Liver (tissue), 7 donors: ENCODE measurements at regions not wholly inside any gene's neighbourhood (a gene's known extent, or its start where the extent isn't known, plus 50 kb on each side); places are given as distances from the start of the nearest gene placed in this dataset.
"Not testable (repeated sequence)": the region's sequence is repeated elsewhere in the genome, so short reads cannot be mapped to it uniquely, and the experiment has no call there.

Experiments used
- DNase-seq: peaks from one replicate; pipeline ENCODE4 v3.0.0-alpha.2; 2017; ENCODE audit warnings: low spot score
- H3K27ac ChIP-seq, 2 donors: one replicate each; pipeline ENCODE4 v1.7.0; 2013; ENCODE audit warnings: inconsistent platforms in 2 of 2, low read length in 2 of 2, control low read depth in 1 of 2, low read depth in 1 of 2, mild to moderate bottlenecking in 1 of 2
- H3K27me3 ChIP-seq, 4 donors: one replicate each; pipeline versions ENCODE4 v1.6.1 to v1.7.0; 2013; ENCODE audit warnings: low read length in 3 of 4, inconsistent platforms in 1 of 4, mild to moderate bottlenecking in 1 of 4, moderate library complexity in 1 of 4; ENCODE audit not compliant: control insufficient read depth in 4 of 4, insufficient read depth in 4 of 4
- H3K36me3 ChIP-seq, 4 donors: one replicate each; pipeline versions ENCODE4 v1.6.1 to v1.7.0; 2013; ENCODE audit warnings: low read length in 3 of 4, mild to moderate bottlenecking in 3 of 4, low read depth in 1 of 4, moderate library complexity in 1 of 4; ENCODE audit not compliant: control insufficient read depth in 4 of 4, insufficient read depth in 3 of 4
- H3K4me1 ChIP-seq, 4 donors: one replicate each; pipeline versions ENCODE4 v1.6.1 to v1.7.0; 2013; ENCODE audit warnings: low read length in 3 of 4, mild to moderate bottlenecking in 3 of 4, moderate library complexity in 1 of 4; ENCODE audit not compliant: control insufficient read depth in 4 of 4, insufficient read depth in 4 of 4
- H3K4me3 ChIP-seq, 3 donors: one replicate each; pipeline versions ENCODE4 v1.6.1 to v1.7.0; 2013; ENCODE audit warnings: low read length in 3 of 3, control low read depth in 1 of 3, low read depth in 1 of 3, mild to moderate bottlenecking in 1 of 3
- H3K9ac ChIP-seq, 2 donors: one replicate each; pipeline ENCODE4 v1.7.0; 2013; ENCODE audit warnings: low read length in 2 of 2, mild to moderate bottlenecking in 2 of 2, moderate library complexity in 2 of 2, control low read depth in 1 of 2, low read depth in 1 of 2
- H3K9me3 ChIP-seq, 4 donors: one replicate each; pipeline versions ENCODE4 v1.6.1 to v1.7.0; 2013; ENCODE audit warnings: low read length in 3 of 4; ENCODE audit not compliant: control insufficient read depth in 4 of 4
- ATF3 ChIP-seq: IDR thresholded peaks from 2 replicates; pipeline ENCODE4 v1.6.1; 2016; ENCODE audit warnings: antibody characterized with exemption
- EGR1 ChIP-seq, 2 donors: IDR thresholded peaks; 2 replicates each; pipeline ENCODE4 v1.6.1; 2016 to 2018; ENCODE audit warnings: antibody characterized with exemption in 2 of 2, low read depth in 2 of 2
- FOXA1 ChIP-seq: IDR thresholded peaks from 2 replicates; pipeline ENCODE4 v1.6.1; 2016; ENCODE audit warnings: antibody characterized with exemption
- FOXA2 ChIP-seq: IDR thresholded peaks from 2 replicates; pipeline ENCODE4 v1.6.1; 2016; ENCODE audit warnings: antibody characterized with exemption
- GABPA ChIP-seq, 2 donors: IDR thresholded peaks in 1 of 2; conservative IDR thresholded peaks in 1 of 2; 2 replicates each; pipeline ENCODE4 v1.6.1; 2016; ENCODE audit warnings: antibody characterized with exemption in 2 of 2, mild to moderate bottlenecking in 1 of 2, moderate library complexity in 1 of 2
- HNF4A ChIP-seq, 2 donors: conservative IDR thresholded peaks; 2 replicates each; pipeline ENCODE4 v1.6.1; 2016; ENCODE audit warnings: antibody characterized with exemption in 2 of 2, mild to moderate bottlenecking in 2 of 2
- HNF4G ChIP-seq: IDR thresholded peaks from 2 replicates; pipeline ENCODE4 v1.6.1; 2016; ENCODE audit warnings: antibody characterized with exemption
- JUND ChIP-seq, 2 donors: IDR thresholded peaks; 2 replicates each; pipeline ENCODE4 v1.6.1; 2016; ENCODE audit warnings: antibody characterized with exemption in 2 of 2
- NR2F2 ChIP-seq: IDR thresholded peaks from 2 replicates; pipeline ENCODE4 v1.6.1; 2016; ENCODE audit warnings: antibody characterized with exemption
- RAD21 ChIP-seq, 2 donors: IDR thresholded peaks; 2 replicates each; pipeline ENCODE4 v1.6.1; 2016; ENCODE audit warnings: antibody characterized with exemption in 2 of 2, mild to moderate bottlenecking in 2 of 2
- REST ChIP-seq: IDR thresholded peaks from 2 replicates; pipeline ENCODE4 v1.6.1; 2016; ENCODE audit warnings: antibody characterized with exemption, mild to moderate bottlenecking
- RXRA ChIP-seq, 2 donors: IDR thresholded peaks; 2 replicates each; pipeline ENCODE4 v1.6.1; 2017 to 2018; ENCODE audit warnings: antibody characterized with exemption in 2 of 2, mild to moderate bottlenecking in 1 of 2
- SP1 ChIP-seq: IDR thresholded peaks from 2 replicates; pipeline ENCODE4 v1.6.1; 2018; ENCODE audit warnings: antibody characterized with exemption, mild to moderate bottlenecking
- TAF1 ChIP-seq: conservative IDR thresholded peaks from 2 replicates; pipeline ENCODE4 v1.6.1; 2016; ENCODE audit warnings: antibody characterized with exemption, mild to moderate bottlenecking
- YY1 ChIP-seq: IDR thresholded peaks from 2 replicates; pipeline ENCODE4 v1.6.1; 2016; ENCODE audit warnings: antibody characterized with exemption, mild to moderate bottlenecking
- ZBTB33 ChIP-seq: IDR thresholded peaks from 2 replicates; pipeline ENCODE4 v1.6.1; 2016; ENCODE audit warnings: antibody characterized with exemption
- WGBS: extraction: QIAGEN DNeasy Blood & Tissue Kit; methylation state at CpG from one replicate; pipeline ENCODE4 v1.1.7; 2013; 5-methylcytosine and 5-hydroxymethylcytosine counted together
- TF ChIP-seq, protein P1 (sequence below): IDR thresholded peaks from 2 replicates; pipeline ENCODE4 v1.6.1; 2016; ENCODE audit warnings: antibody characterized with exemption
- donor health status: healthy.
- donor health status: healthy.
- donor health status: healthy.
- donor health status: healthy.

- no peaks in the 10 kb centered on the region for H3K9me3 ChIP-seq
- DNase-seq, result no peak
- peaks cover 0 to 2% (median 0%) of the 10 kb centered on the region in 4 donors for H3K27me3 ChIP-seq
- no peak overlapping the region for H3K27ac ChIP-seq
- H3K4me1 ChIP-seq, result no peaks in the 10 kb centered on the region
- H3K4me3 ChIP-seq, result no peak overlapping the region
- no peaks in the 10 kb centered on the region for H3K36me3 ChIP-seq
- WGBS, result 83% methylated on average over 1 of the region's 1 CpG
- no peak for TF ChIP-seq EGR1 (IDR thresholded peaks at IDR 0.05; ENCODE audit: low read depth in 2 of 2)
- TF ChIP-seq, protein P1, sequence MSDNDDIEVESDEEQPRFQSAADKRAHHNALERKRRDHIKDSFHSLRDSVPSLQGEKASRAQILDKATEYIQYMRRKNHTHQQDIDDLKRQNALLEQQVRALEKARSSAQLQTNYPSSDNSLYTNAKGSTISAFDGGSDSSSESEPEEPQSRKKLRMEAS, result no peak
- no peak for TF ChIP-seq NR2F2
- no peak for TF ChIP-seq SP1
- no peak for TF ChIP-seq FOXA2
- TF ChIP-seq REST, result no peak
- TF ChIP-seq FOXA1, result no peak
- TF ChIP-seq HNF4A (conservative IDR thresholded peaks at IDR 0.05), result no peak
- no peak for TF ChIP-seq YY1
- TF ChIP-seq ATF3, result no peak
- TF ChIP-seq RXRA (IDR thresholded peaks at IDR 0.05), result no peak
- no peak overlapping the region for H3K9ac ChIP-seq
Observed at GRCh38 chr12:105679982-105680381, 349.5 kb downstream of the C12orf75 start.

GRCh38 chr12:105681341-105681740 is 350.9 kb downstream of the C12orf75 start:
- Histone ChIP-seq H3K9me3 (no peaks in the 10 kb centered on the region), H3K36me3 (no peaks in the 10 kb centered on the region), H3K9ac (no peak overlapping the region), H3K4me1 (no peaks in the 10 kb centered on the region), H3K27me3 (peaks cover 0 to 2% (median 0%) of the 10 kb centered on the region in 4 donors), H3K4me3 (no peak overlapping the region), H3K27ac (no peak overlapping the region)
- WGBS, result 95% methylated on average over 2 of the region's 2 CpGs
- no peak for TF ChIP-seq EGR1 (IDR thresholded peaks at IDR 0.05; ENCODE audit: low read depth in 2 of 2)
- no peak for TF ChIP-seq TAF1
- TF ChIP-seq HNF4A (conservative IDR thresholded peaks at IDR 0.05), result no peak
- no peak for TF ChIP-seq FOXA1
- no peak for TF ChIP-seq HNF4G
- TF ChIP-seq NR2F2, result no peak
- TF ChIP-seq, protein P1, result no peak
- no peak for TF ChIP-seq YY1
- no peak for TF ChIP-seq JUND (IDR thresholded peaks at IDR 0.05)
- TF ChIP-seq ZBTB33, result no peak
- TF ChIP-seq FOXA2, result no peak
- no peak for TF ChIP-seq RXRA (IDR thresholded peaks at IDR 0.05)
- no peak for TF ChIP-seq SP1
- TF ChIP-seq RAD21 (IDR thresholded peaks at IDR 0.05), result no peak
- no peak for TF ChIP-seq GABPA (IDR thresholded peaks at IDR 0.05 in 1 of 2, conservative IDR thresholded peaks at IDR 0.05 in 1 of 2)
- TF ChIP-seq ATF3, result no peak
- DNase-seq, result no peak

DNA sequence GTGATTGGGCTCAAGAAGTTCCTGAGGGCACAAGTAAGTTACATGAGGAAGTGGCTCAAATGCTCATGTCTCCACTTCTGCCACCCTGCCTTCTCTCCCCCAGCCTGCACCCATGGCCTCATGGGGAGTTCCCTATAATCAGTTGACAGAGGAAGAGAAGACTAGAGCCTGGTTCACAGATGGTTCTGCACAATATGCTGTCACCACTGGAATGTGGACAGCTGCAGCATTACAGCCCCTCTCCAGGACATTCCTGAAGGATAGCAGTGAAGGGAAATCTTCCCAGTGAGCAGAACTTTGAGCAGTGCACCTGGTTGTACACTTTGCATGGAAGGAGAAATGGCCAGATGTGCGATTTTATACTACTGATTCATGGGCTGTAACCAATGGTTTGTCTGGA is 352.3 kb downstream of the C12orf75 start:
- H3K27ac ChIP-seq, H3K4me3 ChIP-seq, H3K9ac ChIP-seq, H3K36me3 ChIP-seq, DNase-seq, H3K9me3 ChIP-seq, H3K27me3 ChIP-seq, H3K4me1 ChIP-seq: not testable (repeated sequence)
- WGBS, result 61% methylated on average over 1 of the region's 1 CpG

GRCh38 chr12:105683836-105684235 is 353.3 kb downstream of the C12orf75 start:
- not testable (repeated sequence) for H3K9ac ChIP-seq, H3K27ac ChIP-seq, H3K9me3 ChIP-seq, H3K36me3 ChIP-seq, H3K4me1 ChIP-seq, H3K27me3 ChIP-seq, DNase-seq, H3K4me3 ChIP-seq
- 87% methylated on average over 4 of the region's 4 CpGs for WGBS
